HUDEP-2 (cell line): ENCODE measurements at regions not wholly inside any gene's neighbourhood (a gene's known extent, or its start where the extent isn't known, plus 50 kb on each side); places are given as distances from the start of the nearest gene placed in this dataset.
A peak's percentile ranks its signal among the peaks of the same experiment; 100 is the strongest.
"Not testable (repeated sequence)": the region's sequence is repeated elsewhere in the genome, so short reads cannot be mapped to it uniquely, and the experiment has no call there.

Experiments
- DNase-seq, 76 experiments: peaks; one replicate each; lab custom pipeline; 2025; ENCODE audit not compliant: unreplicated experiment in 76 of 76; lab: John Stamatoyannopoulos, UW

DNA sequence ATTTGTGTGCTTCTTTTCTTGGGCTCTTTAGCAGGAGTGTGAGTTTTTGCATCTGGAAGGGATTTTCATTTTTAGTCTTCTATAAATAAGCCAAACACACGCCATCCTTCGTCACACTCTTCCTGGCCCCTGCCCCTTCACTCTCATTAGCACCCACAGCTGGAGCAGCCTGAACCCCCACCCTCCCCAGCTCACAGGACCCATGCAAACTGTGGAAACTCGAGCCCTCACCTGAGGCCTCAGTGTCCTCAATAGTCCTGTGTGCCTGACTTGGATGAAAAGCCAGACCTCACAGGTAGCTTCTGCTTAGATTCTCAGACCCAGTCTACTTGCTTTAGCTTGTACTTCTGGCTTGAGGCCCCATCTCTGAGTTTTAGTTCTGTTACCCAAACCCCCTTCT lies 167.9 kb downstream of the MTHFS start:
- no peak for DNase-seq

DNA sequence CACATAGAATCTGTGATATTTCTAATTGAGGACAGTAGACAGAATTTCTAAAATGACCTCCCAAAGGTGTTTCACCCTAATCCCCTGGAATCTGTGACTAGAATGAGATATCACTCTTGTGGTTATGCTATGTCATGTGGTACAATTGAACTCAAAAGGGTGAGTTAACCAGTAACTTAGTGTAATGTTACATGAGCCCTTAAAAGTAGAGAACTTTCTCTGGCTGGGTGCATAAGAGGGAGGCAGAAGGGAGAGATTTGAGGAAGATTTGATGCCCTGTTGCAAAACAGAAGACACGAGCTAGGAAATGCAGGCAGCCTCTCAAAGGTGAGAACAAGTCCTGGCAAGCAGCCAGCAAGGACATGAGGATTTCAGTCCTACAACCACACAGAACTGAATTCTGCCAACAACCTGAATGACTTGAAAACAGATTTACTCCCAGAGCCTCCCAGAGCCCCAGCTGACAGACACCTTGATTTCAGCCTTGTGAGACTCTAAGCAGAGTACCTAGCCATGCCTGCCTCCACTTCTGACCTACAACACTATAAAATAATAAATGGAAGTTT lies 160.3 kb downstream of the MTHFS start:
- no peak for DNase-seq

DNA sequence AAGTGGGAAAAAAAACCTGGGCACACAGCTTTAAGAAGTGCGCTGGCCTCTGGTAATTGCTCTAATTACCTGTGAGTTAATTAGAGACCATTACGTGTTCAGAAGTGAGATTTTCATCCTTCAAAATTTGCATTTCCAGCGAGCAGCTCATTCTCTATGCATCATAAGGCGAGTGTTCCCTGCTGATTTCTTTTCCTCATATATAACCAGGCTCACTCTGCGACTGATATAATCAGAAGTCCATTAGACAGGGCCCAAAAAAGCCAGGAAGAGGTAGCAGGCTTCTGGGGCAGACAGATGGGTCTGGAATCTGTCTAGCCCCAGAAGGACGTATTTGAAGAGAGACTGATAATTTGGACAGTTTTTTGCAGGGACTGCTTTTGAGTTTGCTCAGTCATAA lies 158.7 kb downstream of the MTHFS start:
- no peak for DNase-seq

DNA sequence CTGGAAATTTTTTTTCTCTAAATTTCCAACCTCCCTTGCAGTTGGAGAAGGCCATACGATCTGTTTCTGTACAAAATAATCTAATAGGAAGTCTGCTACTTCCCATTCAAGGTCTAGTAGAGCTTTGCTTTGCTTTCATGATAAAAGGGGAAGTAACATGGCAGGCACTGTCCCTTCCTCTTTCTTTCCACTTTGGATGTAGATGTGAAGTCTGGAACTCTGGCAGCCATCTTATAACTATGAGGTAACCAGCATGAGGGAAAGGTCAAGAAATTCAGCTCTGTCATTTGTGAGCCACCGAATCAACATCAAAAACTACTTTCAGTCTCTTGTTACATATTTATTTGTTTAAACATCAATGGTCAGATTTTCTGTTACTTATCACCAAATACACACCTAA lies 156.3 kb downstream of the MTHFS start:
- DNase-seq, result no peak

DNA sequence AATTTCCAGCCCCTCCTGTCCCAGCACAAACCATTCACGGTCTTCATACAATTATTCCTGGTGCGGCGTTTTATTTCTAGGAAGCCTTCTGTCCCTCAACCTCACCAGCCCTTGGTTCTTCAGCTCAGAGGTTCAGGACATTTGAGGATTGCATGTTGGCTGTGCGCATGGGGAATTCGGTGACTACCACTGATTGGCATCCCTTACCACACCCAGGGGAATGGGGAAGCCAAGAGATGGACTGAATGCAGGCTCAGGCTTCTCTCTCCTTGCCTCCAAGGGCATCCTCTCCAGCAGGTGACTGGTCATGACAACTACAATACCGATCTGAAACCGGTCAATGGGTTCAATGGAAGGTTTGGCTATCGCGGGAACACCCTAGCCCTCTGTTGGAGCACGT lies 153.8 kb downstream of the MTHFS start:
- no peak for DNase-seq

DNA sequence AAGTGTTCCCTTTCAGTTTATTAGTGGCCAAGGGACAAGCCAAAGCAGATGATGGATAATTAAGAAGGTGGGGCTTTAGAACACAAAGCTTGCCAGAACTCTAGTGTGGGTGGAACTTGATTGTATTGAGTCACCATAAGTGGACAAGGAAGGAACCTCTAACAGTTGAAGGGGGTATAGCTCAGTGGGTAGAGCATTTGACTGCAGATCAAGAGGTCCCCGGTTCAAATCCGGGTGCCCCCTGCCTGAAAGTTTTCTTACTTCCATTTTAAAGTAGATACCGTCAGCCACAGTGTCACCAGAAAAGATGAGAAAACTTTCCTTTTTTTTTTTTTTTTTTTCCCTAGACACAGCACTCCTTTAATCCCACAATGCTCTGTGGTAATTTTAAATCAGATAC lies 152.3 kb downstream of the MTHFS start:
- DNase-seq, result peak in 23 of 76 experiments; percentile 2 to 65 (median 24)

DNA sequence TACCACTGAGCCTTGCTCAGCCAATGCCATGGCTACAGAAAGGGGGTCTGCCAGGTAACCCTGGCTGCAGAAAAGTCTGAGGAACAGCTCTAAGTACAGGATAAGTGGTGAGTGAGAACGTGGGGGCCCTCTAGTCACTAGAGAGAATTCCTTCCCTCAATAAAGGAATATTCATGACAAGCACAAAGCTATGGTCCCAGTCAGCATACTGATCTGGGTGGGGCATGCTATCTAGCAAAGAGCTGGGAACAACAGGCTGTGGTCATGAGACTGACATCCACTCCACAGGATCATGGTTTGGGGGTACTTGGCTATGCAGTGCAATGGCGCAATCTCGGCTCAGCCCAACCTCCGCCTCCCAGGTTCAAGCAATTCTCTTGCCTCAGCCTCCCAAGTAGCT lies 140.4 kb downstream of the MTHFS start:
- no peak for DNase-seq

DNA sequence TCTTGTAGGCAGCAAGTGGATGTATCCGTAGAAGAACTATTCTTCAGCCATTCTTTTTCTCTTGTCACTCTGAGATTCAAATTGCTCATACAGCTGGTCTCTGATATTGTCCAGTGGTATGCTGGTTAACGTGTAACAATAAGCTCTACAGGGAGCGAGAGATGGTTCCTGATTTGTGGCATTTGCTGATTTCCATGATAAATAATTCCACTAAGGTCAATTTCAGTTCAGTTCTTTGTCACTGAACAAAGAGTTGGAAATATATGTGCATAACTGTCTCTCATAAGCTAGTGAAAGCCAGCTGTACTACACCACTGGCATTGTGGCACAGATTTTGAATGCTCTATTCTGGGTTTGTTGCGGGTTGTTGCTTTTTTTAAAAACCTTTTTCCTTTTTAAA lies 131.7 kb downstream of the MTHFS start:
- no peak for DNase-seq

DNA sequence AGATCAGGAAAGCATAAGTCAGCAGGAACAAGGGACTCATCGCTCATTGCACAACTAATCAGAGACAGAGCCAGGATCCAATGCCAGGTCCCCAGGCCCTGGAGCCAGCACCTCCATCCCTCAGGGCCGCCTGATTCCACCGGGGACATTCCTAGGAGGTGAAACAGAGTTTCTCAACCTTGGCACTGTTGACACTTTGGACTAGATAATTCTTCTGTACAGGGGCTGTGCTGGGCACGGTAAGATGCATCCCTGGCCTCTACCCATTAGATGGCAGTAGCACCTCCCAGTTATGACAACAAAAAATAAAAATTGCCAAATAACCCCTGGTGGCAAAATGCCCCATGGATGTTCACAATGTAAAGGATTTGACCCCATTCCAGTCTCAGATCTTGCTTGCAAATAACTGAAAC lies 127.7 kb downstream of the MTHFS start:
- peak in 30 of 76 experiments; percentile 1 to 54 (median 14) for DNase-seq

DNA sequence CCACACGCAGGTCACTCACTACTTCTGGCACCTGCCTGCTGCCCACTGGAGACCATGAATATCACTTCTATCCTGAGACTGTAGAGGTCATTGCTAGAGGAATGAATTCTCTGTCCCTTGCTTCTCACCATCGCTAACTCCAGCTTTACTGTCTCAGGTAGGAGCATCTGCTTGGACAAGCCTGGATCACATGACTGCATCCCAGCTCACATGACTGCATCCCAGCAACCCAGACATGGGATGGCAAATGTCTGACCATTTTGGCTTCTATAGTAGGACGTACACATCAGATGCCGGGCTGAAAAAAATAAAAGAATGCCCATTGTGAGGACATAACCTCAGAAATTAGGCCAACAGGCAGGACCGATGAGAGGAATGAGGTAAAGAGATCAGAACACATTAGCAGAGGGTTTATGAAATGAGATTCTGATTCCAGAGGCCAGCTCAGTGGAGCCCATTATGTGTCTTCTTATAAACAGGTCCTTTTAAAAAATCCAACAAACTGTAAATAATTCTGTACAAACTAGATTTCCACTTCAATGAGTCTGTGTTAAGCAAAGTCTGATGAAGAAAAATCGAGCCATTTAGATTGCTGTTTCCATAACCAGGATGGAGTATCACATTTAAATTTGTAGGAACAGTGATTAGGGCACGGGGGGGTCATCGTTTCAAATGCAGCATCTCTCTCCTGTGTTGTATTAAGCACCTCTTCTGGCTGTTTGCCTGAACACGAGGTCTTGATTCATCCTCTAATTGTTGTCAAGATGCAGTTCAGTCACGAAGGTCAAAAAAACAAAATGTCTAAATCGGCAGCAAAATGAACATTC lies 126.7 kb downstream of the MTHFS start:
- no peak for DNase-seq

DNA sequence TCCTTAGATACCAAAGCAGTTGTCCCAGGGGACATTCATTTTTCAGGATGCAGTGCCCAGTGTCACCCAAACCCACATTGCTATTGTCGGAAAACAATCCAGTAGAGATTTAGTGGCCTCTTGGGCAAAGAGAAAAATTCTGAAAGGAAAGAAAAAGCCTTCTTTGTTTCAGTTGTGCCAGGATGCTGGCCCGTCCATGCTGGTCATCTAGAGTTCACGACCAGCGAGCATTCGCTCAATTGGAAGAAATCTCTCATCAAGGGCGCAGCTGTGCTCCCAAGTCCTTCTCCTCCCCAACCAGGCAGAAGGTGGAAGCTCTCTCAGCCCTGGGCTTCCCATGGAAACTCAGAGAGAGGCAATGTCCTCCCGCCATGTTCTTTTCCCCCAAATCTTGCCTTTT lies 123.7 kb downstream of the MTHFS start:
- no peak for DNase-seq

DNA sequence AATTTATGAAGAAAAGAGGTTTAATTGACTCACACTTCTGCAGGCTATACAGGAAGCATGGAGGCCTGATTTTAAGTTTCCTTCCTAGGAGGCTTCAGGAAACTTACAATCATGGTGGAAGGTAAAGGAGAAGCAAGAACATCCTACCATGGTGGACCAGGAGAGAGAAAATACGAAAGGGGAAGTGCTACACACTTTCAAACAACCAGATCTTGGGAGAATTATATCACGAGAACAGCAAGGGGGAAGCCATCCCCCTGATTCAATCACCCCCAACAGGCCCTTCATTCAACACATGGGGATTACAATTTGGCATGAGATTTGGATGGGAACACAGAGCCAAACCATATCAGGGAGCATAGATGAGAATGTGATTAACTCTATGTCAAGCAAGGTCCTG lies 121.0 kb downstream of the MTHFS start:
- DNase-seq, result no peak

DNA sequence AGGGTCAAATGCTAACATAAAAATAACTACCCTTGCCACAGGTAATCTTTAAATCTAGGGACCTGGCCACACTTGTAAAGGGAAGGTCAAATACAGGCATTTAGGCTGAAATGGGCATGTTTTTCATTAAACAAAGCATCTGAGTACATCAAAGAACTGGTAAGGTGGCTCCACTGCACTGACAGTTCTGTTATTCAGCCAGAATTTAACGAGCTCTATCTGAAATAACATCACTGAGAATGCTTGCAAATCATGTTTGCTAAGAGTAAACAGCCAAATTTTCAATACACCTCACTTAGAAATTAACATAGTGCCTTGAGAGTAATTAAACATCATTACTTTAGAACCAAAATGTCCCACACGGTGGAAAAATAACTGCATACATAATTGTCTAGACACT lies 118.9 kb downstream of the MTHFS start:
- DNase-seq, result no peak

DNA sequence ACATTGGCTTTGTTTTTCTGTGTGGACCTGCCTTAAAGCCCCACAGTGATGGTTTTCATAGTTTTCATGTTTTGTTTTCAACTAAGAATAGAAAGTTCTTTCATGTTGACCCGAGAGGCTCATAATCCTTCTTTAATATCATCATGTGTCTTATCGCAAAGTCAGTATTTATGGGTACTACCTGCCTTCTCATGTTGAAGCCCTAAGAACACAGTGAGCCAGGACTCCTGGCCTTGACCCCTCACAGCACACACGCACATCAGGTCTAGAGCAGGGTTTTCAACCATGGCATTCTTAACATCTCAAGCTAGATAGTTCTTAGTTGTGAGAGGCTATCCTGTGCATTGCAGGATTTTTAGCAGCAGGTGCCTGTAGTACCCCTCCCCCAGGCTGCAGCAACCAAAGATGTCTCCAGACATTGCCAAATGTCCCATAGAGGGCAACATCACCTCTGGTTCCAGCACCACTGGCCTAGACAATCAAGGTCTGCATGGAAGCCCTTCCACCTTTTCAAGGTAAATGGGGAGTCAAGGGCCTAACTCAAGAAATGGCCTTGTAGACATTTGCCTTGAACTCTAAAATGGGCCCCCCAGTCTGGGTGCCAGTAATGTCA lies 118.3 kb downstream of the MTHFS start:
- DNase-seq, result no peak

DNA sequence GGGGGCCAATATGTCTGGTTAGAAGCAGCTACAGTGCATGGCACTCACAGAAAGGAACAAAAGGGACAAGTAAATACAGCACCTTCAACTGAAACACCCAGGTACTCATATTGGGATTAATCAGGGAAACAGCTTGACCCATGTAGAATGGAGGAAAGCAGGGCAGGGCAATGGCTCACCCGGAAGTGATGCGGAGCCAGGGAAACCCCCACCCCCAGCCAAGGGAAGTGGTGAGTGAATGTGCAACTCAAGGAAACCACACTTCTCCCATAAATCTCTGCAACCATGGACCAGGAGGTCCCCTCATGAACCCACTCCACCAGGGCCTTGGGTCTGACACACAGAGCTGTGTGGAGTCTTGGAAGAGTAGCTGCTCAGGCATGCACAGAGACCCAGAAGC lies 117.1 kb downstream of the MTHFS start:
- DNase-seq, result no peak

DNA sequence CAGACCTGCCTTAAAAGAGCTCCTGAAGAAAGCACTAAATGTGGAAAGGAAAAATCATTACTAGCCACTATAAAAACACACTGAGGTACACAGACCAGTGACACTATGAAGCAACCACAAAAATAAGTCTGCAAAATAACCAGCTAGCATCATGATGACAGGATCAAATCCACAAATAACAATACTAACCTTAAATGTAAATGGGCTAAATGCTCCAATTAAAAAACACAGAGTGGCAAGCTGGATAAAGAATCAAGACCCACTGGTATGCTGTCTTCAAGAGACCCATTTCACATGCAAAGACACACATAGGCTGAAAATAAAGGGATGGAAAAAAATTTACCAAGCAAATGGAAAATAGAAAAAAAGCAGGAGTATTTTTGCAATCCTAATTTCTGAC lies 114.5 kb downstream of the MTHFS start:
- DNase-seq, result not testable (repeated sequence)
